ENCODE measurements at regions not wholly inside any gene's neighbourhood (a gene's known extent, or its start where the extent isn't known, plus 50 kb on each side); places are given as distances from the start of the nearest gene placed in this dataset.

DNA sequence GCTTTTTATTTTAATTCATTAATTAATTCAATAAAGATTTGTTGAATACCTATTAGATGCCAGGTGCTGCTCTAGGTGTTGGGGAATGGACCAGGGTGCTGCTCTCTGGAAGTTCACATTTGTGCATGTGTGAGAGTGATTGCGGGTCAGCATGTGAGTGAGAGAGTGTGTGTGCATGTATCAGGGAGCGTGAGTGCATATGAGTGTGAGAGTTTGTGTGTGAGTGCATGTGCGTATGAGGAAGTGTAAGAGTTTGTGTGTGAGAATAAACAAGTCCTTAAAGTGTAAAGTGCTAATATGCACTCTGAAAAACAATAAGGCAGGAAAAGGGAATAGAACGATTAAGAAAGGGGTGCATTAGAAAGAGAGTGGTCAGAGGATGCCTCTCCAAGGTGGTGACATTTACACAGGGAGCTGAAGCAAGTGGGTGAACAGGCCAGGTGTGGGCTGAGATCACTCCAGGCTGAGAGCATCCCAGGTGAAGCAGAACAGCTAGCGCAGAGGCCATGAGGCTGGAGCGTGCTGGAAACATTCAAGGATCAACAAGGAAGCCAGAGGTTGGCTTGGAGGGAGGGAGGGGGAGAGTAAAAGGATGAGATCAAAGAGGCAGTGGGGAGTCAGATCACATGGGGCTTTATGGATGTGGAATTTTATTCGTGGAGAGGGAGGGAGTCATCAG is 50.5 kb upstream of the SLC1A4 start:
- FAIRE-seq (no peak), DNase-seq (ENCODE audit: insufficient read length, low spot score) (no peak)
- no peak for TF ChIP-seq POLR2A (IDR thresholded peaks at IDR 0.05; ENCODE audit: low read depth, low read length)

DNA sequence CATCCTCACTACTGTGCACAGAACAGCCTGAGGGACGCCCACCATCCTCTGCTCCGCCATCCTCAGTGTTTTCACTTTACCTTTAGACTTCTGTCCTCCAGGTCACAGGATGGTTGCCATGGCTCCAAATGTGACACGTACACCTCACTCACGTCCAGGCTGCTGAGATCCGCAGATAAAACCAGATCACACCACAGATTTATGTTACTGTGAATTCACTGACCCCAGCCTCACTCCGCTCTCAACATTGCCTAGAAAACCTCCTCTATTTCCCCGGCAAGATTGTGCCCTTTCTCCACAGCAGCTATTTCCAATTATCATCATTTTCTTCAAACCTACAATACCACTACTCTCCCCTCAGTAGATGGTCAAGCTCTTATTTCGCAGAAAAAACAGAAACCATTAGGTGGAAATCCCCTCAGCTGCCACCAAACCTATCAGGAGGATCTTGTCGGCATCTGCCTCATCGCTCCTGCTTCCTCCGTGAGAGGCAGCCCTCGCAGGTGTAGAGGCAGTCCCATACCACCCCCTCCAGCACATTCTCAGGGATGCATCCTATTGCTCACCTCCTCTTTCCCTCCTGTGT is 49.8 kb upstream of the SLC1A4 start:
- TF ChIP-seq POLR2A (IDR thresholded peaks at IDR 0.05; ENCODE audit: low read depth, low read length), result no peak
- FAIRE-seq, result no peak
- no peak for DNase-seq (ENCODE audit: insufficient read length, low spot score)

Data from H54 (cell line).